ENCODE measurements at regions not wholly inside any gene's neighbourhood (a gene's known extent, or its start where the extent isn't known, plus 50 kb on each side); places are given as distances from the start of the nearest gene placed in this dataset.
A peak's percentile ranks its signal among the peaks of the same experiment; 100 is the strongest.

DNA sequence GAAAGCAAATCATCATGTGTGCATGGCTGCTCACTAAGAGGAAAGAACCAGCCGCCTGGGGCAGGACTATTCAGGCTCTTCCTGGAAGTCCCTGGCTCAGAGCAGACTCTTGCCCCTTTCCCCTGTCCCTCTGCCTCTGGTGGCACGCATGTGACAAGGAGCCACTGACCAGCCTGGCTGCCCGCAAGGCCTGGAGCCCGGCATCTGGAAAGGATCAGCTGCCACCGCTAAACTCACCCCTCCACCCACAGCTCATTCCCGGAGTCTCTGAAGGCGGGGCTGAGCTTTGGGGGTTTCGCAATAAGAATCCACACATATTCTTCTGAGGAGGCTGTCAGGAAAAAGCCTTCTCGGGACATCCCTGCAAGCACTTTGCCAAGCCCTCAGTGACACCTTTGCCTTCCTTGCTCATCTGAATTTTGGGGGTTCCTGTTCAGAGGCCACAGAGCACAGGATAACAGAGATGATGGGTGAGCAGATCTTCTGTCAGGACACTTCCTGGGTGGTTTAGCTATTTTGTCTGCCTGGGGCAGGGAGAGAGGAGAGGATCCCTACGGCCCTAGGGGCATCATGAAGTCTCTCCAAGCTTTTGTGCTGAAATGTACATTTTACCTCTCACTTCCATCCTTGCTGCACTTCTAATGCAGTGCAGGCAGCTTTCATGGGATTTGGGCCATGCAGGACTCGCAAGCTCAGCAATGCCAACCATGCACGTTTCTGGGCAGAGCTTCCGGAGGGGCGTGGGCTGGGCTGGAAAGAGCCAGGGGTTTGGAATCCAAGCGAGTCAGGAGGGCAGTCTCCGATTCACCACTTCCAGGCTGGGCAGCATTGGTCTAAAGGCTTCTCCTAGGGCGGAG is 124.8 kb upstream of the MAP1LC3B2 start:
- ChIA-PET POLR2A (interaction anchor here (0.7 to 1.6 kb wide), 6 partner anchors 9 to 314 kb away, joined by 3 to 6 read pairs (median 3); no protein-coding TSS in a partner anchor), CTCF (interaction anchor here (0.6 kb wide), 2 partner anchors 63 to 138 kb away, joined by 3 read pairs; no protein-coding TSS in a partner anchor)
- peaks cover 9% of the 10 kb centered on the region for H3K9me3 ChIP-seq (ENCODE audit: control insufficient read depth, insufficient read depth, low read length)
- TF ChIP-seq, protein P1, sequence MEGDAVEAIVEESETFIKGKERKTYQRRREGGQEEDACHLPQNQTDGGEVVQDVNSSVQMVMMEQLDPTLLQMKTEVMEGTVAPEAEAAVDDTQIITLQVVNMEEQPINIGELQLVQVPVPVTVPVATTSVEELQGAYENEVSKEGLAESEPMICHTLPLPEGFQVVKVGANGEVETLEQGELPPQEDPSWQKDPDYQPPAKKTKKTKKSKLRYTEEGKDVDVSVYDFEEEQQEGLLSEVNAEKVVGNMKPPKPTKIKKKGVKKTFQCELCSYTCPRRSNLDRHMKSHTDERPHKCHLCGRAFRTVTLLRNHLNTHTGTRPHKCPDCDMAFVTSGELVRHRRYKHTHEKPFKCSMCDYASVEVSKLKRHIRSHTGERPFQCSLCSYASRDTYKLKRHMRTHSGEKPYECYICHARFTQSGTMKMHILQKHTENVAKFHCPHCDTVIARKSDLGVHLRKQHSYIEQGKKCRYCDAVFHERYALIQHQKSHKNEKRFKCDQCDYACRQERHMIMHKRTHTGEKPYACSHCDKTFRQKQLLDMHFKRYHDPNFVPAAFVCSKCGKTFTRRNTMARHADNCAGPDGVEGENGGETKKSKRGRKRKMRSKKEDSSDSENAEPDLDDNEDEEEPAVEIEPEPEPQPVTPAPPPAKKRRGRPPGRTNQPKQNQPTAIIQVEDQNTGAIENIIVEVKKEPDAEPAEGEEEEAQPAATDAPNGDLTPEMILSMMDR (IDR thresholded peaks at IDR 0.05; ENCODE audit: low read depth, low read length) = no peak
- peak overlapping the region; percentile 63 for H3K4me3 ChIP-seq (ENCODE audit: low read depth, low read length)
- H3K27me3 ChIP-seq (ENCODE audit: control insufficient read depth, insufficient read depth, low read length) = no peaks in the 10 kb centered on the region
- peak; percentile 79 for DNase-seq (ENCODE audit: low read depth, low spot score)
- peak overlapping the region; percentile 87 for H3K27ac ChIP-seq (ENCODE audit: low read depth, low read length)

DNA sequence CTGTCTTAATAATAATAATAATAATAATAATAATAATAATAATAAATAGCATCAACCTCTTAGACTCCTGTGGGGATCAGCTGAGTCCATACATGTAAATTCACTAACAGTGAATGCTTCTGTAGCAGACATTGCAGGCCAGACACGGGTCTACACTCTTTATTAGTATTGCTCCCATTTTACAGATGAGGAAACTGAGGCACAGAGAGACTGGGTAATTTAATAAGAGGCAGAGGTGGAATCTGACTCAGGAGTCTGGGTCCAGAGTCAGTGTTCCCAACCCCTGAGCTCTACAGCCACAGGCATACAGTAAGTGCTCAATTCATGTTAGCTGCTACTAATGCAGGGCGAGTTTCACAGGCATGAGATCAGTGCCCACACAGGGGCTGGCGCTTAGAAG is 123.2 kb upstream of the MAP1LC3B2 start:
- Histone ChIP-seq H3K27me3 (ENCODE audit: control insufficient read depth, insufficient read depth, low read length) (no peaks in the 10 kb centered on the region), H3K27ac (ENCODE audit: low read depth, low read length) (no peak overlapping the region), H3K4me3 (ENCODE audit: low read depth, low read length) (no peak overlapping the region), H3K9me3 (ENCODE audit: control insufficient read depth, insufficient read depth, low read length) (peaks cover 9% of the 10 kb centered on the region)
- ChIA-PET POLR2A (no interaction called here), CTCF (no interaction called here)
- TF ChIP-seq, protein P1 (IDR thresholded peaks at IDR 0.05; ENCODE audit: low read depth, low read length) = no peak
- DNase-seq (ENCODE audit: low read depth, low spot score) = no peak

DNA sequence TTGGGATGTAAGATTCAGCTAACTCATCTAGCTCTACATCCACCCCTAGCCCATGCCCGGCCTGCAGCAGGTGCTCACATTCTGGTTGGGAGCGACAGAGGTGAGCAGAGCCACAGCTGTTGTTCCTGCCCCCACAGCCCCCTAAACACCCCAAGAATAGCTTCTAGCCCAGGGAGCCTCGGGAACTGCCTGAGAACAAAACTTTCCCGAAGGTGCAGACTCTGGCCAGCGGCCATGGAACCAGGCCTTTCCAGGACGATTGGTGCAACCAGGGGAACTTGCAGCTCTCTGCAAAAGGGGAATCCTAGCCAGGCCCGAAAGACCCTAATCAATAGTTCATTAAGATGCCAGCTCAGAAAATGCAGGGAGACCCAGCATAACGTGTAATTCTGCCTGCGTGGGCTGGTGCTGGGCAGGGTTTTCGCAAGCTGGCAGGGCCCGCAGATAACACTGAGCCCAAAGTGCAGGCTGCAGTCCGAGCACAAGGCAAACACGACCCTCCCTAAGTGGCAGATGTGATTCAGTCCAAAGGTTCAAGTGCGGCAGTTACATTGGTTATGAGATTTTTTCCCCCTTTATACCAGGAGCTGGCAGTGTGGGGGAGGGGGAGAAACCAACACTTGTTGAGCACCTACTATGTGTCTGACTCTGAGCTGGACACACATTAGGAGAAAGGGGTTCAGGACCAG is 122.5 kb upstream of the MAP1LC3B2 start:
- DNase-seq (ENCODE audit: low read depth, low spot score) = no peak
- CTCF ChIA-PET = no interaction called here
- TF ChIP-seq, protein P1 (IDR thresholded peaks at IDR 0.05; ENCODE audit: low read depth, low read length) = no peak
- H3K27me3 ChIP-seq (ENCODE audit: control insufficient read depth, insufficient read depth, low read length) = no peaks in the 10 kb centered on the region
- H3K4me3 ChIP-seq (ENCODE audit: low read depth, low read length) = no peak overlapping the region
- H3K27ac ChIP-seq (ENCODE audit: low read depth, low read length) = no peak overlapping the region
- POLR2A ChIA-PET = no interaction called here
- H3K9me3 ChIP-seq (ENCODE audit: control insufficient read depth, insufficient read depth, low read length) = peaks cover 9% of the 10 kb centered on the region

DNA sequence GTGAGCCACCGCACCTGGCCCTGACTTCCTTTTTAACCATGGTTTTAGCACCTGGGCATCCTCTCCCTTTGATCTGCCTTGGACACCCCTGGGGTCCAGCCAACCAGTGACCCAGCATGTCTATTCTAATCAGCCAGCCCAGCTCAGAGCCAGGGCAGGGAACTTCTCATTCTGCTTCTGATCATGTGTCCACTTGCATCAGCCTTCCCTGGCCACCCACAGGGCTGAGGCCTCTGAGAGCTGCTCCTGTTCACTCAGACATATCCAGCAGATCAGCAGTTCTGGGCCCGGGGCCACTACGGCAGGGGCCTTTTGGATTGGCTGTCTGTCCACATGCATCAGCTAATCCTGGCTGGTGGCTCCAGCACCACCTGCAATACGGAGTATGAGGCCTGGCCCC is 117.9 kb upstream of the MAP1LC3B2 start:
- no peak for DNase-seq (ENCODE audit: low read depth, low spot score)
- ChIA-PET CTCF (no interaction called here), POLR2A (no interaction called here)
- TF ChIP-seq, protein P1 (IDR thresholded peaks at IDR 0.05; ENCODE audit: low read depth, low read length) = no peak
- Histone ChIP-seq H3K27me3 (ENCODE audit: control insufficient read depth, insufficient read depth, low read length) (no peaks in the 10 kb centered on the region), H3K27ac (ENCODE audit: low read depth, low read length) (no peak overlapping the region), H3K9me3 (ENCODE audit: control insufficient read depth, insufficient read depth, low read length) (no peaks in the 10 kb centered on the region), H3K4me3 (ENCODE audit: low read depth, low read length) (no peak overlapping the region)

- Histone ChIP-seq H3K9me3 (ENCODE audit: control insufficient read depth, insufficient read depth, low read length) (no peaks in the 10 kb centered on the region), H3K27ac (ENCODE audit: low read depth, low read length) (no peak overlapping the region), H3K27me3 (ENCODE audit: control insufficient read depth, insufficient read depth, low read length) (no peaks in the 10 kb centered on the region), H3K4me3 (ENCODE audit: low read depth, low read length) (no peak overlapping the region)
- POLR2A ChIA-PET = no interaction called here
- CTCF ChIA-PET = no interaction called here
- TF ChIP-seq, protein P1 (IDR thresholded peaks at IDR 0.05; ENCODE audit: low read depth, low read length) = no peak
- DNase-seq (ENCODE audit: low read depth, low spot score) = no peak
These were observed 116.9 kb upstream of the MAP1LC3B2 start for GRCh38 chr12:116442304-116442703.

Measured in AG04450 (cell line).